Transverse colon (tissue), 4 donors: ENCODE measurements at regions not wholly inside any gene's neighbourhood (a gene's known extent, or its start where the extent isn't known, plus 50 kb on each side); places are given as distances from the start of the nearest gene placed in this dataset.
A peak's percentile ranks its signal among the peaks of the same experiment; 100 is the strongest.

ENCODE experiments used
- CTCF ChIP-seq, 5 experiments: fragments of 200-600 bp in 3 of 5; fragments of 450-650 bp in 2 of 5; sonication (generic) in 3 of 5; IDR thresholded peaks; 1 replicate in 2 of 5; 2 replicates in 3 of 5; pipeline ENCODE4 v1.5.1; 2016 to 2017; ENCODE audit warnings: antibody characterized with exemption in 5 of 5, inconsistent platforms in 3 of 5, mild to moderate bottlenecking in 2 of 5, moderate library complexity in 1 of 5
- POLR2A ChIP-seq: fragments of 450-650 bp; IDR thresholded peaks from one replicate; pipeline ENCODE4 v1.6.1; 2016; ENCODE audit warnings: antibody characterized with exemption, mild to moderate bottlenecking, moderate library complexity
- POLR2AphosphoS5 ChIP-seq, 3 donors: sonication (generic); formaldehyde crosslinking; IDR thresholded peaks; one replicate each; pipeline ENCODE4 v1.6.1; 2016; ENCODE audit warnings: antibody characterized with exemption in 3 of 3

GRCh38 chr9:116101516-116101915, 52.1 kb upstream of the PAPPA start:
- TF ChIP-seq POLR2A (no peak), CTCF (IDR thresholded peaks at IDR 0.05) (no peak), POLR2AphosphoS5 (IDR thresholded peaks at IDR 0.05) (peak in 1 of 3 donors; percentile 20)
